ENCODE measurements at regions not wholly inside any gene's neighbourhood (a gene's known extent, or its start where the extent isn't known, plus 50 kb on each side); places are given as distances from the start of the nearest gene placed in this dataset.
A peak's percentile ranks its signal among the peaks of the same experiment; 100 is the strongest.
"Not testable (repeated sequence)": the region's sequence is repeated elsewhere in the genome, so short reads cannot be mapped to it uniquely, and the experiment has no call there.

- no peak overlapping the region for H3K4me3 ChIP-seq
- H3K27ac ChIP-seq: no peak overlapping the region
- TF ChIP-seq POLR2A (IDR thresholded peaks at IDR 0.05): no peak
- TF ChIP-seq, protein P1, sequence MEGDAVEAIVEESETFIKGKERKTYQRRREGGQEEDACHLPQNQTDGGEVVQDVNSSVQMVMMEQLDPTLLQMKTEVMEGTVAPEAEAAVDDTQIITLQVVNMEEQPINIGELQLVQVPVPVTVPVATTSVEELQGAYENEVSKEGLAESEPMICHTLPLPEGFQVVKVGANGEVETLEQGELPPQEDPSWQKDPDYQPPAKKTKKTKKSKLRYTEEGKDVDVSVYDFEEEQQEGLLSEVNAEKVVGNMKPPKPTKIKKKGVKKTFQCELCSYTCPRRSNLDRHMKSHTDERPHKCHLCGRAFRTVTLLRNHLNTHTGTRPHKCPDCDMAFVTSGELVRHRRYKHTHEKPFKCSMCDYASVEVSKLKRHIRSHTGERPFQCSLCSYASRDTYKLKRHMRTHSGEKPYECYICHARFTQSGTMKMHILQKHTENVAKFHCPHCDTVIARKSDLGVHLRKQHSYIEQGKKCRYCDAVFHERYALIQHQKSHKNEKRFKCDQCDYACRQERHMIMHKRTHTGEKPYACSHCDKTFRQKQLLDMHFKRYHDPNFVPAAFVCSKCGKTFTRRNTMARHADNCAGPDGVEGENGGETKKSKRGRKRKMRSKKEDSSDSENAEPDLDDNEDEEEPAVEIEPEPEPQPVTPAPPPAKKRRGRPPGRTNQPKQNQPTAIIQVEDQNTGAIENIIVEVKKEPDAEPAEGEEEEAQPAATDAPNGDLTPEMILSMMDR (IDR thresholded peaks at IDR 0.05 in 4 of 5, conservative IDR thresholded peaks at IDR 0.05 in 1 of 5): no peak
- in situ Hi-C loops (cut with MboI; ENCODE audit: low sequenced_read_pairs in 4 of 4): no loop called here
- intact Hi-C loops (cut with DNase I; ENCODE audit: low total_unique reads): no loop called here
- H3K36me3 ChIP-seq: no peaks in the 10 kb centered on the region
- H3K9me3 ChIP-seq: no peaks in the 10 kb centered on the region
- H3K4me1 ChIP-seq: no peaks in the 10 kb centered on the region
- ATAC-seq (no peak), DNase-seq (no peak)
- no peaks in the 10 kb centered on the region for H3K27me3 ChIP-seq
Measured at GRCh38 chr21:14814991-14815390, 249.8 kb downstream of the NRIP1 start.

DNA sequence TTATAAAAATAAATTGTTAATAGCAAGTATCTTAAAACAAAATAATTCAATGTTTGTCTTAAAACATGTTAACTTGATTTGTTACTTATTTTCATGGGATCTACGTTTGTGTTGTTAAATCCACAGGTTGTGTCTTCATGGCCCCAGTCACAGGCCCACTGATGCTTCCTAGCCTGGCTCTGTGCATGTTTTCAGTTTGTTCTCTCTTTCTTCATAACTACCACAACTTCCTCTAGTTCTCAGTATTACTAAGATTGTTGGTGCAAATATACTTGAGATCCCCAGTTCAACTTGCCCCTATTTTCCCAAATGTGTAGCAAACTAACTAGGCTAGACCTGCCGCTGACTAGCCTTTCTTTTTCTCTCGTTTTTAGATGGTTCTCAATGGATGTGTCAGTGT lies 250.5 kb downstream of the NRIP1 start:
- Histone ChIP-seq H3K4me3 (no peak overlapping the region), H3K27ac (no peak overlapping the region), H3K4me1 (no peaks in the 10 kb centered on the region), H3K36me3 (no peaks in the 10 kb centered on the region), H3K9me3 (no peaks in the 10 kb centered on the region), H3K27me3 (no peaks in the 10 kb centered on the region)
- intact Hi-C loops (cut with DNase I; ENCODE audit: low total_unique reads) (no loop called here), in situ Hi-C loops (cut with MboI; ENCODE audit: low sequenced_read_pairs in 4 of 4) (no loop called here)
- ATAC-seq: no peak
- DNase-seq: no peak
- TF ChIP-seq, protein P1 (IDR thresholded peaks at IDR 0.05 in 4 of 5, conservative IDR thresholded peaks at IDR 0.05 in 1 of 5): no peak
- TF ChIP-seq POLR2A (IDR thresholded peaks at IDR 0.05): no peak

GRCh38 chr21:14804170-14804569 lies 258.1 kb upstream of the SAMSN1 start:
- H3K4me3 ChIP-seq; intact Hi-C loops (cut with DNase I; ENCODE audit: low total_unique reads); DNase-seq; H3K9me3 ChIP-seq; H3K4me1 ChIP-seq; H3K27me3 ChIP-seq; ATAC-seq; in situ Hi-C loops (cut with MboI; ENCODE audit: low sequenced_read_pairs in 4 of 4); H3K36me3 ChIP-seq; H3K27ac ChIP-seq: not testable (repeated sequence)

DNA sequence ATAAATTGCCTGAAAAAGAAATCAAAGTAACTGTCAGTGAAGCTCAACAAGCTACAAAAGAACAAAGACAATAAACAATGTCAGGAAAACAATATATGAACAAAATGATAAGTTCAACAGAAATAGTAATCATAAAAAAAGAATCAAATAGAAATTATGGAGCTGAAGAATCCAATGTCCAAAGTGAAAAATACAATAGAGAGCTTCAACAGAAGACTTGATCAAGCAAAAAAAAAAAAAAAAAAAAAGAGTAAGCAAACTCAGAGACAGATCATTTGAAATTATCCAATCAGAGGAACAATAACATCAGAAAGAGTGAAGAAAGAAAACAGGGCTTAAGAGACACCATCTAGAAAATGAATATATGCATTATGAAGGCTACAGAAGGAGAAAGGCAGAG lies 251.4 kb upstream of the SAMSN1 start:
- in situ Hi-C loops (cut with MboI; ENCODE audit: low sequenced_read_pairs in 4 of 4) (no loop called here), intact Hi-C loops (cut with DNase I; ENCODE audit: low total_unique reads) (no loop called here)
- no peaks in the 10 kb centered on the region for H3K36me3 ChIP-seq
- ATAC-seq (no peak), DNase-seq (no peak)
- H3K4me3 ChIP-seq: peak overlapping the region in 1 of 4 donors; percentile 2
- no peak overlapping the region for H3K27ac ChIP-seq
- H3K4me1 ChIP-seq: no peaks in the 10 kb centered on the region
- TF ChIP-seq, protein P1 (IDR thresholded peaks at IDR 0.05 in 4 of 5, conservative IDR thresholded peaks at IDR 0.05 in 1 of 5): no peak
- TF ChIP-seq POLR2A (IDR thresholded peaks at IDR 0.05): no peak
- no peaks in the 10 kb centered on the region for H3K9me3 ChIP-seq
- no peaks in the 10 kb centered on the region for H3K27me3 ChIP-seq

- Histone ChIP-seq H3K27ac (no peak overlapping the region), H3K27me3 (no peaks in the 10 kb centered on the region), H3K4me3 (no peak overlapping the region), H3K4me1 (no peaks in the 10 kb centered on the region), H3K9me3 (peaks cover 0 to 3% (median 0%) of the 10 kb centered on the region in 3 donors), H3K36me3 (no peaks in the 10 kb centered on the region)
- intact Hi-C loops (cut with DNase I; ENCODE audit: low total_unique reads): no loop called here
- ATAC-seq: no peak
- no peak for DNase-seq
- TF ChIP-seq, protein P1 (IDR thresholded peaks at IDR 0.05 in 4 of 5, conservative IDR thresholded peaks at IDR 0.05 in 1 of 5): no peak
- TF ChIP-seq POLR2A (IDR thresholded peaks at IDR 0.05): no peak
- in situ Hi-C loops (cut with MboI; ENCODE audit: low sequenced_read_pairs in 4 of 4): no loop called here
Measured at GRCh38 chr21:14787312-14787711, 241.2 kb upstream of the SAMSN1 start.
